Islet precursor cell (in vitro differentiated cells): ENCODE measurements at regions not wholly inside any gene's neighbourhood (a gene's known extent, or its start where the extent isn't known, plus 50 kb on each side); places are given as distances from the start of the nearest gene placed in this dataset.

ENCODE experiments used
- DNase-seq: peaks from one replicate; pipeline ENCODE4 v3.0.0-alpha.2; 2018

DNA sequence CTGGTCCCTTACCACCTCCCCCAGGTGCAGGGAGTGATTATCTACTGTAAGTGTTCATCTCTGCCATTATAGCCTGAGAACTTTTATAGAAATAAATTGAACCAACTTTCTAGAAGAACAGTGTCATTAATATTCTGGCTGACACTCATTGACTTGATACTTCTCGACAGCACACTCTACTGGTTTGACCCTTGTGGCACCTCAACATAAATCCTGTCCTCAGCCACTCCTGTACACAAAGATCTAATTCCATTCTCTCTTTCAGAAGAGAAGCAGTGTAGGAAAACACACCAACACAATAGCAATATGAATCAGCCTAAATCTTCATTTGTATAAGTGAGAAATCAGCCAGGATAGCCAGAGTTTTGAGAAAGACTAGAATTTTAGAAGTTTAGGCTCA, 417.7 kb downstream of the TAF11L14 start:
- DNase-seq, result no peak

DNA sequence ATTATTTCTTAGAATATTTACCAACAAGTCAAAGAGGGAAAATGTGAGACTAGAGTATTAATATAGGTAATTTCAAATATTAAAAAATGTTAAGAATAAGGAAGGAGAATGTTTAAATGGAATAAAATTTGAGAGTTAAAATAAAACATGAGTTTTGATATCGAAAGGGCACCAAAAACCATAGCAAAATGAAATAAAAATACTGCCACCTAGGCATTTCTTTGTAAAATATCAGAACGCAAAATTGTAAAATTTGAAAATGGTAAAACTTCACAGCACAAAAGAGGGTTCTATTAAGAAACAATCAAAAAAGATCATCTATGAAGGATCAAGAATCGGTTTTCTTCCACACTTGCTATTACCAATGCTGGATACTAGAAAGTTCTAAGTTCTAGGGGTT, 418.3 kb downstream of the TAF11L14 start:
- DNase-seq, result no peak

DNA sequence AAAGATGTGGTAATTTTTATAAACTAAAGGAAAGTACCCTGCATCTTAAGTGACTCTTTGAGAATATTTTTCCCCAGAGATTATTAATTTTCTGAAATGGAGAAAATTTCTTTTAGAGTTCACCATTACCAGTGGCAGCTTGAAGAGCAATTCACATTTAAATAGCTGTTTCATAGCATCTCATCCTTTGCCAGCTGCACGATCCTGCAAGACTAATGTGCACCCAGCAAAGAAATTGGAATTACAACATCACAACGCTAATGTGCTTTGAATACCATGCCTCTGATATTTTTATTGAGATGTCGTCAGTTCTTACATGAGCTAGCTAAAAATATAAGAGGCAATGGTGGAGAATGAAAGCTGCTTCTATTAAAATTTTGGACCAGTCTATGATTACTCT, 423.5 kb downstream of the TAF11L14 start:
- DNase-seq, result no peak

DNA sequence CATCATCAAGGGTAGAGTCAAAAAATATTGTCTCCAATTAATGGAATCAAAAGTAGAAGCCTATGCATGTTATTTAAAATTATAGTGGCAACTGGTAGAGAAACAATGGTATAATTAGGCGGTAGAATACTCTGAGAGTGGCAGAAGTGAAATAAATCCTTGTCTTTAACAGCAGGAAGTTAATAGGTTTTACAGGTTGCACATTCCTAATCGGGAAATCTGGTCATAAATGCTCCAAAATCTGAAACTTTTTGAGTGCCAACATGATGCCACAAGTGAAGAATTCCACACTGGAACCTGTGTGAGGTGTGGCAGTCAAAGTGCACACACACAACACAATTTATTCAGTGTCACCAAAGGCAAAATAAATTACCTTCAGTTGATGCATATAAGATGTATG, 433.4 kb downstream of the TAF11L14 start:
- no peak for DNase-seq

DNA sequence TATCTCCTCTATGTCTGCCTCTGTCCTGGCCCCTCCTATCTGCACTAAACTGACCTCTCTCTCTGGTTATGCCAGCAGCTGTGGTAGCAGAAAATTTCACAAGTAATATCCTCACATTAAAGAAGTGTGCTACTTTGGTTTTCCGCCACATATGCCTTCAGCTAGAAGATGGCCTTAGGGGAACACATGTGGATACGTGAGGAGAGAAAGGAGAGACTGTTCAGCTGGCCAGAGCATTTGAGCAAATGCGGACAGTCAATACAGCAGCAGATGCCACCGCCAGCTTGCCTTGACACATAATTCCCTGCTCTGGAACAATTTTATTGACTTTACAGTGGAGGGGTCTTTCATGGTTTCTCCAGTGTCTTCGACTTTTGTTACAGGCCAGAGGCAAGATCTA, 434.6 kb downstream of the TAF11L14 start:
- no peak for DNase-seq

DNA sequence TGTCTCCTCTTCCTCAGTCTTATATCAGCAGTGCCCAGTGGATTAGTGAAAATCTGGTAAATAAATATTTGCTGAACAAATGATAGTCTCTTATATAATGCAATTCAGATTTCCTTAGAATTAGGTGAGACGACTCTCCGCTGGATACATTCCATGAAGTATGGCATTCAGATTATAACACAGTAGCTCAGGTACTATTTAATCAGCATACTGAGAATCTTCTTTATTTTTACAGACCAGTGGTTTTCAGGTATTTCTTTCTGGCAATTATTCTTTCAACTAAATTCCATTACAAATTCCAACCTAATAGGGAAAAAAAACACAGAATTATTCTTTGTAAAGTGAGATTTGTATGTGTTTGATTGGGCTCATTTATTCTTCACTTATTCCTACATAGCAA, 435.5 kb downstream of the TAF11L14 start:
- no peak for DNase-seq

DNA sequence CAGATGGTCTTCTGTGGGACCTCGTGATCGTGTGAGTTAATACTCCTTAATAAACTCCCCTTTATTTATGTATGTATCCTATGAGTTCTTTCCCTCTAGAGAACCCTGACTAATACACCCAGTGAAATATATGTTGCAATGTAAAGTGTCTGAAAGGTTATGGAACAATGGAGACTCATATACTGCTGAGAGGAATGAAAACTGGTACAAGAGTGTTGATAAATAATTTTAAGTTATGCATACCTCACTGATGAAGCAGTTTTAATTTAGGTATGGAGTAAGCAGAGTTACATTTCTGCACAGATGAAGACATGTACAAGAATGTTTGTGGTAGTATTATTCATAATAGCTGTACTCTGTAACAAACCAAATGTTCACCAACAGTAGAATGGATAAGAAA, 438.3 kb downstream of the TAF11L14 start:
- DNase-seq, result no peak

DNA sequence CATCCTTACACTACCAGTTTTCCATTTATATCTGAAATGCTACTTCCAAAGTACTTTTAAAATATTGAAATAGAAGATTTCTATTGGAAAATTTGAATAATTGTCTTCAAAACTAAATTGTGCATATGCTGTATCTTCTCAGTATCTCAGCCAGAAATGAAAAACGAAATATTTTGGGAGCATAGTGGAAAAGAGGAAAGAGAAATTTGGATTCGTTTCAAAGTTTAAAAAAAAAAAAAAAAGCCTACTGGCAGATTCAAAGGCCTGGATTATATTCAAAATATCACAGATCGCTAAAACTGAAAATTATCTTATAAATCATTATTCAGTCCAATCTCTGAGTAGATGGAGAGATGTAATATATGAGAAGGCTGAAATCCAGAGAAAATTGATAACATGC, 440.7 kb downstream of the TAF11L14 start:
- DNase-seq, result no peak

DNA sequence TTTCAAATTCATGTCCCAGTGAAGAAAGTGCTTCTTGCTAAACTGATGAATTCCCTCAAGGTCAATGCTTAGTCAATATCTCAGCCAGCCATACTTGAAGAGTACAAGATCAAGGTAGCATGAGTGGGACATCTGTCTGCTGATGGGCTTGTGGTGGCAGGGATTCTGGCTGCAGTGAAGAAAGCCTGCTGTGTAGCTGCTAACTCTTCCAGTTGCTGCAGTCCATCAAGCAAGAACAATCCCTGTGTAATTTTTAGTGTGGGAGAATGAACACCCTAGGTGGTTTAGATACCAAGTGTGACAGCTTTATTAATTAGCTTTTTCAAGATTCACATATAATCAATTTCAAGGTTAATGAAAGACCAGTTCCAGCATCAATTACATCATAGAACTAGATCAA, 443.9 kb downstream of the TAF11L14 start:
- DNase-seq, result no peak

DNA sequence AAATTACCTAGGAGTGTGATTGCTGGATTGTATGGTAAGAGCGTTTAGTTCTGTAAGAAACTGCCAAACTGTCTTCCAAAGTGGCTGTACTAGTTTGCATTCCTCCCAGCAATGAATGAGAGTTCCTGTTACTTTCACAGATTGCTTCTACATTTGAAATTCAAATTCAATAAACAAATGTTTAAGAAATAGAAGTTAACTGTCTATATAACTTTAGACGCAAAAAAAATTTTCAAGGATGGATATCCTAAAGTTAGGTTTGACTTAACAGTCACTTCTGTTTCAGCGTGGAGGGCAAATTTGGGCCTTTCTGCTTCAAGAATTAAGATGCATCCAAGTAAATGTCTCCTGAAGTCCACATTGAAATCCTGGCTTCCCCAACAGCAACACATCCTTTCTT, 445.6 kb downstream of the TAF11L14 start:
- DNase-seq, result no peak

DNA sequence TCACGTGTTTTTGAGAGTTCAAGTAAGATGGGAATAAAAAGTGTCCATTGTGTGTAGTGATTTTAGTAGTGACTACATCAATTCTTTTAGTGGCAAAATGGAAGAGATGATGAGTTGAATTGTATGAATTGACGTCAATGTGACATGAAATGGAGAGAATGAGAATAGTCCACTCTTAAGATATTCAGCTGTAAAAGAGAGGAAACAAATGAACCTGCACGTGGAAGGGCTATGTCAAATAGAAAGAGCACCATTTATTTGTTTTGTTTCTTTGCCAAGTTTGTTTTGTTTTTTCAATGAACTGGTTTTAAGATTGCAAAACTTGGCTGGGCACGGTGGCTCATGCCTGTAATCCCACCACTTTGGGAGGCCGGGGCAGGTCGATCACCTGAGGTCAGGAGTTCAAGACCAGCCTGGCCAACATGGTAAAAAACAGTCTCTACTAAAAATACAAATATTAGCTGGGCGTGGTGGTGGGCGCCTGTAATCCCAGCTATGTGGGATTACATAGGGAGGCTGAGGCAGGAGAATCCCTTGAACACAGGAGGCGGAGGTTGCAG, 453.8 kb downstream of the TAF11L14 start:
- DNase-seq, result no peak

DNA sequence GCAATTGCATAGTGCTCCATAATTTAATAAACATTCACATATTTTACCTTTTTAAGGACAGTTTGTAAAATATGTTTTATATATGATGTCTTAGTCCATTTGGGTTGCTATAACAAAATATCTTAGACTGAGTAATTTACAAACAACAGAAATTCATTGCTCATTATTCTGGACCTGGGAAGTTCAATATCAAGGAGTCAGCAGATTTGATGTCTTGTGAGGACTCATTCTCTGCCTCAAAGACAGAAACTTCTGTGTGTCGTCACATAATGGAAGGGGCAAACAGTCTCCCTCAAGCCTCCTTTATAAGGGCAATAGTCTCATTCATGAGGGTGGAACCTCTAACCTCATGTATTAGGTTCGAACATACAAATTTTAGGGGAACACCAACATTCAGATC, 455.9 kb downstream of the TAF11L14 start:
- DNase-seq, result no peak

DNA sequence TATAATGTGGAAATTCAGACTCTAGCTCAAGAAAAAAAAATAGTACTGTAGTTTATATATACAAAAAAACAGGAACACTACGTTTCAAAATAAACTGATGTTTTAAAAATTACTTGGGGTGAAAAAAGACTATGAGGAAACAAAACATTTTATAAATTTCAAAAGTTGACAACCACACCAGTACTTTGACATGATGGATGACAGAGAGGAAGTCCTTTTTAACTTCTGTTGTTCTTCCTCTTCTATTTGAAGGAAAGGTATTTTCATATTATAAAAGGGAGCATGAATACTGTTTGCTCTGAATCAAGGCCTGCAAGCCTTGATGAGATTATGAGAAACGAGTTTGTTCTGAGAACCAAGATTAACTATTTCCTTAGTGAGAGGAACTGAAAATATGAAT, 456.9 kb downstream of the TAF11L14 start:
- DNase-seq, result no peak

DNA sequence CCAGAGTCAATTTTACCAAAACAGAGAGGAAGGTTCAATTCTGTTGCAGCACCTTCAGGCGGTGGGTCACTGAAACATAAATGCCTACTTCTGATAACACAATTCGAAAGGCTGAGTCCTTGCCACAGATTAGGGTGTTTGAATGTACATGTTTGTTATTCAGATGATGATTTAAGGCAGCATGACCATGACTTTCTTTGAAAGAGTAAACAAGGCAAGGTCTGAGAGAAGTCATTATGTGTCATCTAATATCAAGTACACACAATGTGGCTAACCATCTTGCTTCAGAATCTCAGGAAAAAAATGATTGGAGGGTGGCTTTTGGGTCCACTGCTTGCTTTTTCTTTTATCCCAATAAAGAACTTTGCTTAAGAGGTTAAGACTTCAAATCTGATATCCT, 457.5 kb downstream of the TAF11L14 start:
- DNase-seq, result no peak

DNA sequence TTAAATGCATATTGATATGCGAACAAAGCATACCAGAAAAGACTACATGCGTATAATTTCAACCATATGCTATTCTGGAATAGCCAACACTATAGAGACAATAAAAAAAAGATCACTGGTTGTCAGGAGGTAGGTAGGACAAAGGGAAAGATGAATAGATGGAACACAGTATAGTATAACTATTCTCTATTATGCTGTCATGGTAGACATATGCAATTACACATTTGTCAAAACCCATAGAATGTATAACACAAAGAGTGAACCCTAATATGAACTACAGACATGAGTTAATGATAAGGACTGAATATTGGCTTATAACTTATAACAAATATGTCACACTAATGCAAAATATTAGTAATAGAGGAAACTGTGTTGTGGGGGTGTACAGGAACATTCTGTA, 460.8 kb downstream of the TAF11L14 start:
- DNase-seq, result no peak

DNA sequence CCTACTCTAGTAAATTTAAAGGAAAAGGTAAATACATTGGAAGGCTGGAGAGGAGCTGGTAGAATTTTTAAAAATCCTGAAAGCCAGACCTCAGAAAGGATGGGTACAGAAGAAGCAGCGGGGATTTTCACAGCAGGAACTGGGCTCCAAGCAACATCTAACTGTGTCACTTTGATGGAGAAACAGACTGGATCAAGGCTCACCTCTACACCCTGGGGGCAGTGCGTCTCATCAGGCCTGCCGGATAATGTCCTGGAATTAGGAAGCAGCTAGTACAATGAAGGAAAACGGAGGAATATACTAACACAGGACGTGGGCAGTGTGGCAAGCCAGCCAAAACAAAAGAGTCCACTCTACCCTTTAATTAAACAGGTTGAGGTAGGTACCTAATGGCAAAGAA, 463.6 kb downstream of the TAF11L14 start:
- DNase-seq, result no peak

DNA sequence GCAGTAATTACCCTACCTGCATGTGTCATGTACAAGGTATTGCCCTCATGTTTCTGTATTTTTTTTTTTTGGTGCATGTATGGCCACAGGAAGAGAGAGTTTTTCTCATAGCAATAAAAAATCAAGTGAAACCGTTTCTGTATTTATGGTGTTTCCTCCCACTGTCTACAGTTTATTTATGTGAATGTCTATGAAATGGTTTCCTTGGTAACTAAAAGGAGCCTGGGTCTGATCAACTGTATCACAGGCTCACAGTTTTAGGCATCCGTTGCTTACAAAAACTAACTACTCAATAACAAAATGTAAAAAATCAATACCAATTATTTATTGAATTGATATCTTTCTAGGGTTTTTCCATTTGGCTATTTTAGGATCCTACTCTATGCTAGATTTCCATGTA, 464.4 kb downstream of the TAF11L14 start:
- DNase-seq, result no peak

DNA sequence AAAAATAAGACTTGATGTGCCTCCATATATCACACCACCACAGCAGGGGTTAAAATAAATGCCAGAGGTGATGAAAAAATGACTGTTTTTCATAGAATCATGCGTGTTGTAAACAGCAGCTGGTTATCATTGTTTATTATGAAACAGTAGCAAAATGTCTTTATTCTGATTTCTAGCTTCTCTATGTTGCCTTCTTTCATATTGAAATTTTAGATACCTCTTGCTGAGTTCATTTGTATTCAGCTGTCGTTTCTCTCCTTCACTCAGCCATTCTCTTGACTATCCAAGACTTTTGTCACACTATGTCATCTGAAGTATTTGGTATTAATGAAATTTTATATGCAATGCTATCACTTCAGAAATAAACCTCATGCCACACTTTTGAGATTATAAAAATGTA, 465.0 kb downstream of the TAF11L14 start:
- no peak for DNase-seq

DNA sequence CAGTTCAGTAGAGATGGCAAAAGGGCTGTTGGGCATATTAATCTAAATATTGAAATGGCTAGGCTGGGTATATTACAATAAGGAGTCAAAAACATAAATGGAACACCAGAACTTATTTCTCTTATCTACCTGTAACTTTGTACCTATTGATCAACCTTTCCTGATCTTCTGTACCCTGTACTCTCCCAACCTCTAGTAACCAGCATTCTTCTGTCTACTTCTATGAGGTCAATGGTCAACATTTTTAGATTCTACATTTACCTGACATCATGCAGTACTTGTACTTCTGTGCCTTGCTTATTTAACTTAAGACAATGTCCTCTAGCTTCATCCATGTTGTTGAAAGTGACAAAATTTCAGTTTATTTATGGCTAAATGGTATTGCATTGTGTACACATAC, 467.3 kb downstream of the TAF11L14 start:
- DNase-seq, result no peak

DNA sequence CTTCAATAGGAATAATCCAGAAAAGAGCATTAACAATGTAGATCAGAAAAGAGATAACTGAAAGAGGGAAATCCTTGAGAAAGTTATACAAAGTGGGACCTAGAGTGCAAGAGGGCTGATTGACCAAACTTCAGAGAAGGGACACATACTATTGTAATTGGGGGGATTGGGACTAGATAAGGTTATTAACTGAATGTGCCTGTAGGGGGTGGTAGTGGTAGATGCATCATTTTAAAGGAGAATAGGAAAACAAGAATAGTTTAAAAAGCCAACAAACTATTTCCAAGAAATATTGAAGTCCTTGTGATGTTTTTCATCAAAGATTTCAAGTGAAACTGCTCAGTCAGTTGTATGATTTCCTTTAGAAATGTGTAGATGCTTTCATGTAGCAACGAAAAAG, 468.5 kb downstream of the TAF11L14 start:
- DNase-seq, result no peak

DNA sequence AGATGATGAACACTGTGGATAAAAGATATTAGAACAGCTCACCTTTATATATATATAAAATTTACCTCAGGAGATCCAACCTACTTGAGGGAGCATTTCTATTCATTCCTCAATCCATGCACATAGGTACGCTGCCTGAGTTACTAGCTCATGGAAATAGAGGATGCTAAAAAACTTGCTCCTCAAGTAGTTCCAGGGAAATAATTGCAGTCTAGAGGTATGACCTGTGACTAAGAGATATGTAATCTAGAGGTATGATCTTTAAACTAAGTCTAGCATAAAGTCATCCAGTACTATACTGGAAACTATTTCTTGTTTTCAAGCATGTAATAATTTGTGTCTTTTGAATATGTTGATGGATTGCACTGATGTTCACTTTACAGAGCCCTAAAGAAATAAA, 471.2 kb downstream of the TAF11L14 start:
- DNase-seq, result no peak

DNA sequence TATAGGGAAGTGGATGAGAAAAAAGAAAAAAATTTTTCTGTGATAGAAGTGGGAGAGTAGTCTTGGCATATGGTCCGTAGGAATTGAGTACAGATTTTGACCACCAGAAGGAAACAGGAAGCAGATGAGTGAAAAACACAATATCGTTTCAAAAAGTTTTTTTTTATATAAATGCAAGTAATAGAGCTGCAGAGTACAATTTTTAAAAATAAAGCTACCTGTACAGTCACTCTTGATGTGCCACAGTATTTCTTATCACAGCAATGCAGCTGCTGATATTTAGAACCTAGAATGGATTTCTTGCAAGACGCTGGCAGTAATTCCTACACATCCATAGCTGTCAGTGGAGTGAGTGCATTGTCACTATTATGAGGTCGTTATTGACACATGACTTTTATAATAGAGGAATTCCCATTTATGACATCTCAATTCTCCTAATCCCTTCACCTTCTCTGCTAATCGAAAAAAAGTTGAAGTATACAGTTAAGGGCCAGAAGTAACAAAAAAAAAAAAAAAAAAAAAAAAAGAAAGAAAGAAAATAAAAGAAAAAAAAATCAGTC, 477.7 kb downstream of the TAF11L14 start:
- no peak for DNase-seq

DNA sequence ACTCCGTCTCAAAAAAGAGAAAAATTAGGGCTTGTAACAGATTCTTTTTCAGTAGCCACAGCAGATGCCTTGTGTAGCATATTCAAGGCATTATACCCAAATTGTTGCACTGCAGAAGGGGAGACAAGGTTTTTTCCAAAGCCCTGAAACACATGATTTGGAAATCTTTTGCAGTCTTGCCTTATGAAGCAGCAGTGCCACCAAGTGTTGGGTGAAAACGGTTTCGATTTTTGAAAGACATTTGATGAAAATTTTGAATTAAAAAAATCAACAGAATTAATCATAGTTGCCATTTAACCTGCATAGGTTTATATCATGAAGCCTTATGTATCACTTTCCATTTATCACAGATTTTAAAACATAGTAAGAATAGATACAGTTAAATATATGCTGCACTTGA, 479.5 kb downstream of the TAF11L14 start:
- DNase-seq, result no peak

DNA sequence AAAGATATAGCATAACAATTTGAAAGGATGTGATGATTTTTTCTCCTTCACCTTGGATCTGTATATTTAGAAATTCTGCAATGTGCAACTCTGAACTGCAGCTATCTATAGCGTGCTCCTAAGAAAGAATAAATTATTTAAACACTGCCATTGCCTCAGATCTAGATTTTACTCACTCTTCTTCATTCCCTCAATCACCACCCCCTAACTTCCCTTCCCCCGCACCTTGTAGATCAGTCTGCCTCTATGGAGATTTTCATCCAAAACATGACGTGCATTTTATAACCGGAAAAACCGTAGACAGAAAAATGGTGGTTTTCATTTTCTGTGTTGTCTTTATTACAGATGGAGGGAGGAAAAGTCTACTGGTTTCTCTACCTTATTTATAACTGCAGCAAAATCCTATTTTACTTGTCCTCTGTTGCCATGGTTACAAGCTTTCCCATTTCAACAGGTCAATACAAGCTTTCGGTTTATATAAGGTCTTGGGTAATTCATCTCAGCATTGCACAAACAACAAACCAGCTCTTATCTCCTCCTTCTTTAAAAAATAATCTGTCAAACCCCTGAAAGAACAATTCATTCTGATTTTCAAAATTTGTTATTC, 480.0 kb downstream of the TAF11L14 start:
- DNase-seq, result no peak

DNA sequence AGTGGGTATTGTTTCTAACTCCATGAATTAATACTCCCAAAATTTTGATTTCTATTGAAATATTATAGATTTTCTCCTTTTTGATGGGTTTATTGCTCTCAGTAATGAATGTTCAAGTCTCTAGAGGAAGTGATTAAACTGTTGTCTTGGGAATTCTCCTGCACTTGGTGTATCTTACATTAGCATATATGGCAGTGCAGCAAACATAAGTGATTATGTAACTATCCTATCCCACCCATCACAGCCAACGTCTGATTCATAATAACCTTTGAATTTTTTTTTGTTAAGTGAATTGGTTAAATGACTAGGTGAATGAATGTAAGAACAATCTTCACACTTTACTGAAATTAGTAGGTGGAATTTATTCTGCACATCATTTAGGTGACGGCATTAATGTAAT, 483.7 kb downstream of the TAF11L14 start:
- DNase-seq, result no peak
